ENCODE measurements at regions not wholly inside any gene's neighbourhood (a gene's known extent, or its start where the extent isn't known, plus 50 kb on each side); places are given as distances from the start of the nearest gene placed in this dataset.

- DNase-seq (ENCODE audit: low spot score) = no peak
- WGBS = 88% methylated on average over 23 of the region's 23 CpGs
- no peak overlapping the region for H3K4me3 ChIP-seq (ENCODE audit: low read depth in 1 of 3, low read length in 3 of 3)
- H3K9me3 ChIP-seq (ENCODE audit: control insufficient read depth in 4 of 4, low read length in 3 of 4) = no peaks in the 10 kb centered on the region
- no peak overlapping the region for H3K9ac ChIP-seq (ENCODE audit: low read depth in 1 of 2, low read length in 2 of 2)
- TF ChIP-seq JUND (IDR thresholded peaks at IDR 0.05) (no peak), YY1 (IDR thresholded peaks at IDR 0.05) (no peak), ATF3 (IDR thresholded peaks at IDR 0.05) (no peak), RXRA (IDR thresholded peaks at IDR 0.05) (no peak), CTCF (IDR thresholded peaks at IDR 0.05; ENCODE audit: low read depth, low read length, missing input control) (no peak), FOXA1 (IDR thresholded peaks at IDR 0.05) (no peak), GABPA (IDR thresholded peaks at IDR 0.05 in 1 of 2, conservative IDR thresholded peaks at IDR 0.05 in 1 of 2) (no peak), ZBTB33 (IDR thresholded peaks at IDR 0.05) (no peak), REST (IDR thresholded peaks at IDR 0.05) (no peak), EGR1 (IDR thresholded peaks at IDR 0.05; ENCODE audit: low read depth in 2 of 2) (no peak), TAF1 (conservative IDR thresholded peaks at IDR 0.05) (no peak)
- H3K36me3 ChIP-seq (ENCODE audit: control insufficient read depth in 4 of 4, insufficient read depth in 3 of 4, low read depth in 1 of 4, low read length in 3 of 4) = no peaks in the 10 kb centered on the region
- no peak overlapping the region for H3K27ac ChIP-seq (ENCODE audit: low read depth in 1 of 2, low read length in 2 of 2)
- no peaks in the 10 kb centered on the region for H3K4me1 ChIP-seq (ENCODE audit: control insufficient read depth in 4 of 4, insufficient read depth in 4 of 4, low read length in 3 of 4)
- peaks cover 0 to 2% (median 0%) of the 10 kb centered on the region in 4 donors for H3K27me3 ChIP-seq (ENCODE audit: control insufficient read depth in 4 of 4, insufficient read depth in 4 of 4, low read length in 3 of 4)
Measured at GRCh38 chr2:100664021-100664755, 101.4 kb downstream of the PDCL3 start.

- DNase-seq (ENCODE audit: low spot score) = no peak
- WGBS = 32% methylated on average over 2 of the region's 2 CpGs
- H3K4me3 ChIP-seq (ENCODE audit: low read depth in 1 of 3, low read length in 3 of 3) = no peak overlapping the region
- no peak overlapping the region for H3K27ac ChIP-seq (ENCODE audit: low read depth in 1 of 2, low read length in 2 of 2)
- H3K9me3 ChIP-seq (ENCODE audit: control insufficient read depth in 4 of 4, low read length in 3 of 4) = no peaks in the 10 kb centered on the region
- H3K36me3 ChIP-seq (ENCODE audit: control insufficient read depth in 4 of 4, insufficient read depth in 3 of 4, low read depth in 1 of 4, low read length in 3 of 4) = no peaks in the 10 kb centered on the region
- peaks cover 0 to 2% (median 0%) of the 10 kb centered on the region in 4 donors for H3K27me3 ChIP-seq (ENCODE audit: control insufficient read depth in 4 of 4, insufficient read depth in 4 of 4, low read length in 3 of 4)
- no peaks in the 10 kb centered on the region for H3K4me1 ChIP-seq (ENCODE audit: control insufficient read depth in 4 of 4, insufficient read depth in 4 of 4, low read length in 3 of 4)
- H3K9ac ChIP-seq (ENCODE audit: low read depth in 1 of 2, low read length in 2 of 2) = no peak overlapping the region
- TF ChIP-seq RAD21 (IDR thresholded peaks at IDR 0.05) (no peak), TAF1 (conservative IDR thresholded peaks at IDR 0.05) (no peak), REST (IDR thresholded peaks at IDR 0.05) (no peak), MAX (IDR thresholded peaks at IDR 0.05) (no peak), HNF4G (IDR thresholded peaks at IDR 0.05) (no peak), YY1 (IDR thresholded peaks at IDR 0.05) (no peak), ATF3 (IDR thresholded peaks at IDR 0.05) (no peak), FOXA2 (IDR thresholded peaks at IDR 0.05) (no peak), GABPA (IDR thresholded peaks at IDR 0.05 in 1 of 2, conservative IDR thresholded peaks at IDR 0.05 in 1 of 2) (no peak), EGR1 (IDR thresholded peaks at IDR 0.05; ENCODE audit: low read depth in 2 of 2) (no peak), NR2F2 (IDR thresholded peaks at IDR 0.05) (no peak), RXRA (IDR thresholded peaks at IDR 0.05) (no peak), CTCF (IDR thresholded peaks at IDR 0.05; ENCODE audit: low read depth, low read length, missing input control) (no peak)
Measured at GRCh38 chr2:100664756-100665101, 101.9 kb downstream of the PDCL3 start.
